NT2/D1 (cell line): ENCODE measurements at regions not wholly inside any gene's neighbourhood (a gene's known extent, or its start where the extent isn't known, plus 50 kb on each side); places are given as distances from the start of the nearest gene placed in this dataset.

ENCODE experiments used
- DNase-seq: peaks from one replicate; pipeline ENCODE4 v3.0.0-alpha.2; 2011; ENCODE audit warnings: low read depth, low spot score
- H3K27me3 ChIP-seq: 2 replicates; pipeline ENCODE4 v1.6.0; 2011; ENCODE audit warnings: mild to moderate bottlenecking; ENCODE audit not compliant: insufficient read length, insufficient read depth
- H3K36me3 ChIP-seq: 2 replicates; pipeline ENCODE4 v1.6.1; 2011; ENCODE audit warnings: mild to moderate bottlenecking, low read length, mixed read lengths; ENCODE audit not compliant: insufficient read depth, insufficient read length
- H3K4me1 ChIP-seq: 2 replicates; pipeline ENCODE4 v1.5.1; 2011; ENCODE audit not compliant: insufficient read depth, insufficient read length
- H3K4me3 ChIP-seq: 2 replicates; pipeline ENCODE4 v1.5.1; 2011; ENCODE audit warnings: low read depth; ENCODE audit not compliant: insufficient read length
- H3K9ac ChIP-seq: 2 replicates; pipeline ENCODE4 v1.6.0; 2011; ENCODE audit warnings: low read depth; ENCODE audit not compliant: insufficient read length
- H3K9me3 ChIP-seq: 2 replicates; pipeline ENCODE4 v1.5.1; 2011; ENCODE audit warnings: mild to moderate bottlenecking, low read length; ENCODE audit not compliant: insufficient read depth
- SUZ12 ChIP-seq: IDR thresholded peaks from 2 replicates; pipeline ENCODE4 v1.6.1; 2011; ENCODE audit not compliant: insufficient read length, insufficient read depth; ENCODE audit errors: extremely low read depth
- YY1 ChIP-seq: IDR thresholded peaks from 2 replicates; pipeline ENCODE4 v1.6.1; 2011; ENCODE audit not compliant: insufficient read length, insufficient read depth
- ZNF274 ChIP-seq: IDR thresholded peaks from 2 replicates; pipeline ENCODE4 v1.6.1; 2011; ENCODE audit warnings: mild to moderate bottlenecking, low read depth, low read length

- Histone ChIP-seq H3K36me3 (no peaks in the 10 kb centered on the region), H3K9me3 (no peaks in the 10 kb centered on the region), H3K9ac (no peak overlapping the region), H3K4me1 (no peaks in the 10 kb centered on the region), H3K27me3 (no peaks in the 10 kb centered on the region), H3K4me3 (no peak overlapping the region)
- DNase-seq, result no peak
- TF ChIP-seq YY1 (no peak), SUZ12 (no peak), ZNF274 (no peak)
These were observed 52.3 kb upstream of the CERS6 start for GRCh38 chr2:168403736-168404135.

DNA sequence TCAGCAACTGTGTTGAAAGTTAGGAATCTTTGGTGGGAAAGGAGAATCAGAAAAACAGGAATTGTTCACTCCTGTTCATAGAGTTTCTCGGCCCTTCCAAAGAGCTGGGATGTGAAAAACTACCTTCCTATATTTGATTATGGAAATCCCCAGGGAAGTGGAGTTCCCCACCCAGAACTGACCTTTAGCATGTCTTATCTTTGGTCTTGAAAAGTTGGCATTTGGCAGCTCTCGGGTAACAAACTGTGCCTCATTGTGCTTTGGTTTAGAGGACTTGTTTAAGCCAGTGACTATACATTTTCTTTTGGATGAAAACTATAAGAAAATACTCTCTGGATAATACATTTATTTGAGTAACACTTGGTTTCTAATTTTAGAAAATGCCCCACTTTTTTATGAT lies 51.3 kb upstream of the CERS6 start:
- no peaks in the 10 kb centered on the region for H3K36me3 ChIP-seq
- no peak for TF ChIP-seq ZNF274
- no peak overlapping the region for H3K9ac ChIP-seq
- no peaks in the 10 kb centered on the region for H3K4me1 ChIP-seq
- no peak for DNase-seq
- H3K9me3 ChIP-seq, result no peaks in the 10 kb centered on the region
- no peaks in the 10 kb centered on the region for H3K27me3 ChIP-seq
- no peak overlapping the region for H3K4me3 ChIP-seq
